OCI-LY1 (cell line): ENCODE measurements at regions not wholly inside any gene's neighbourhood (a gene's known extent, or its start where the extent isn't known, plus 50 kb on each side); places are given as distances from the start of the nearest gene placed in this dataset.

Experiments
- CTCF ChIP-seq: fragments of 200-600 bp; sonication (generic), shearing (Covaris generic); IDR thresholded peaks from 2 replicates; pipeline ENCODE4 v1.5.1; 2017; ENCODE audit warnings: mild to moderate bottlenecking, antibody characterized with exemption, low read length, moderate library complexity, mixed read lengths
- EZH2 ChIP-seq: fragments of 200-600 bp; sonication (generic), shearing (Covaris generic); IDR thresholded peaks from 2 replicates; pipeline ENCODE4 v1.8.0; 2017; ENCODE audit warnings: borderline replicate concordance, mixed run types, mild to moderate bottlenecking, antibody characterized with exemption, low read length, moderate library complexity, mixed read lengths

- TF ChIP-seq CTCF = no peak
- no peak for TF ChIP-seq EZH2
These were observed 131.4 kb upstream of the ADGRL3 start for GRCh38 chr4:61068745-61069144.
